C4-2B (cell line): ENCODE measurements at regions not wholly inside any gene's neighbourhood (a gene's known extent, or its start where the extent isn't known, plus 50 kb on each side); places are given as distances from the start of the nearest gene placed in this dataset.

Source experiments
- ZFX ChIP-seq: fragments of 450-650 bp; IDR thresholded peaks from 2 replicates; pipeline ENCODE4 v1.6.1; 2017
- TF ChIP-seq, protein P1 (sequence below): fragments of 450-650 bp; conservative IDR thresholded peaks from 2 replicates; pipeline ENCODE4 v1.5.1; 2017; ENCODE audit warnings: mild to moderate bottlenecking

- TF ChIP-seq, protein P1, sequence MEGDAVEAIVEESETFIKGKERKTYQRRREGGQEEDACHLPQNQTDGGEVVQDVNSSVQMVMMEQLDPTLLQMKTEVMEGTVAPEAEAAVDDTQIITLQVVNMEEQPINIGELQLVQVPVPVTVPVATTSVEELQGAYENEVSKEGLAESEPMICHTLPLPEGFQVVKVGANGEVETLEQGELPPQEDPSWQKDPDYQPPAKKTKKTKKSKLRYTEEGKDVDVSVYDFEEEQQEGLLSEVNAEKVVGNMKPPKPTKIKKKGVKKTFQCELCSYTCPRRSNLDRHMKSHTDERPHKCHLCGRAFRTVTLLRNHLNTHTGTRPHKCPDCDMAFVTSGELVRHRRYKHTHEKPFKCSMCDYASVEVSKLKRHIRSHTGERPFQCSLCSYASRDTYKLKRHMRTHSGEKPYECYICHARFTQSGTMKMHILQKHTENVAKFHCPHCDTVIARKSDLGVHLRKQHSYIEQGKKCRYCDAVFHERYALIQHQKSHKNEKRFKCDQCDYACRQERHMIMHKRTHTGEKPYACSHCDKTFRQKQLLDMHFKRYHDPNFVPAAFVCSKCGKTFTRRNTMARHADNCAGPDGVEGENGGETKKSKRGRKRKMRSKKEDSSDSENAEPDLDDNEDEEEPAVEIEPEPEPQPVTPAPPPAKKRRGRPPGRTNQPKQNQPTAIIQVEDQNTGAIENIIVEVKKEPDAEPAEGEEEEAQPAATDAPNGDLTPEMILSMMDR: no peak
- TF ChIP-seq ZFX: no peak
These were observed 126.7 kb upstream of the UBE2E2 start for GRCh38 chr3:23076437-23076836.
